ENCODE measurements at regions not wholly inside any gene's neighbourhood (a gene's known extent, or its start where the extent isn't known, plus 50 kb on each side); places are given as distances from the start of the nearest gene placed in this dataset.

GRCh38 chr10:120308589-120308988 lies 148.4 kb upstream of the PLPP4 start:
- DNase-seq (ENCODE audit: low spot score): no peak
- TF ChIP-seq, protein P1, sequence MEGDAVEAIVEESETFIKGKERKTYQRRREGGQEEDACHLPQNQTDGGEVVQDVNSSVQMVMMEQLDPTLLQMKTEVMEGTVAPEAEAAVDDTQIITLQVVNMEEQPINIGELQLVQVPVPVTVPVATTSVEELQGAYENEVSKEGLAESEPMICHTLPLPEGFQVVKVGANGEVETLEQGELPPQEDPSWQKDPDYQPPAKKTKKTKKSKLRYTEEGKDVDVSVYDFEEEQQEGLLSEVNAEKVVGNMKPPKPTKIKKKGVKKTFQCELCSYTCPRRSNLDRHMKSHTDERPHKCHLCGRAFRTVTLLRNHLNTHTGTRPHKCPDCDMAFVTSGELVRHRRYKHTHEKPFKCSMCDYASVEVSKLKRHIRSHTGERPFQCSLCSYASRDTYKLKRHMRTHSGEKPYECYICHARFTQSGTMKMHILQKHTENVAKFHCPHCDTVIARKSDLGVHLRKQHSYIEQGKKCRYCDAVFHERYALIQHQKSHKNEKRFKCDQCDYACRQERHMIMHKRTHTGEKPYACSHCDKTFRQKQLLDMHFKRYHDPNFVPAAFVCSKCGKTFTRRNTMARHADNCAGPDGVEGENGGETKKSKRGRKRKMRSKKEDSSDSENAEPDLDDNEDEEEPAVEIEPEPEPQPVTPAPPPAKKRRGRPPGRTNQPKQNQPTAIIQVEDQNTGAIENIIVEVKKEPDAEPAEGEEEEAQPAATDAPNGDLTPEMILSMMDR (conservative IDR thresholded peaks at IDR 0.05; ENCODE audit: low read length): no peak
- TF ChIP-seq EZH2phosphoT487 (IDR thresholded peaks at IDR 0.05; ENCODE audit: borderline replicate concordance, low read depth, low read length): no peak
- Histone ChIP-seq H3K4me3 (ENCODE audit: low read depth, low read length, poor library complexity, severe bottlenecking) (no peak overlapping the region), H2AFZ (ENCODE audit: low read length) (no peak overlapping the region), H3K4me1 (ENCODE audit: insufficient read depth, low read length, poor library complexity, severe bottlenecking) (no peaks in the 10 kb centered on the region), H4K20me1 (ENCODE audit: insufficient read depth, low read length) (no peaks in the 10 kb centered on the region), H3K9me2 (ENCODE audit: insufficient read depth, low read length) (no peaks in the 10 kb centered on the region), H3K27ac (ENCODE audit: low read depth, low read length, poor library complexity, severe bottlenecking) (no peak overlapping the region), H3K9me3 (ENCODE audit: low read length) (no peaks in the 10 kb centered on the region), H3K4me2 (ENCODE audit: low read length) (no peak overlapping the region), H3K79me2 (ENCODE audit: insufficient read depth, low read depth, low read length) (no peaks in the 10 kb centered on the region), H3K36me3 (ENCODE audit: insufficient read depth, low read length) (no peaks in the 10 kb centered on the region)
- BruUV-seq (replicated peaks): no TSS peak
- POLR2A ChIA-PET: no interaction called here
- CTCF ChIA-PET (ENCODE audit: unreplicated experiment): no interaction called here
- intact Hi-C loops (cut with micrococcal nuclease; ENCODE audit: unreplicated experiment): no loop called here

- ChIA-PET POLR2A (no interaction called here), CTCF (ENCODE audit: unreplicated experiment) (no interaction called here)
- no peak for TF ChIP-seq EZH2phosphoT487 (IDR thresholded peaks at IDR 0.05; ENCODE audit: borderline replicate concordance, low read depth, low read length)
- TF ChIP-seq, protein P1 (conservative IDR thresholded peaks at IDR 0.05; ENCODE audit: low read length): no peak
- Histone ChIP-seq H3K4me1 (ENCODE audit: insufficient read depth, low read length, poor library complexity, severe bottlenecking) (no peaks in the 10 kb centered on the region), H3K9me3 (ENCODE audit: low read length) (no peaks in the 10 kb centered on the region), H3K27ac (ENCODE audit: low read depth, low read length, poor library complexity, severe bottlenecking) (no peak overlapping the region), H3K4me3 (ENCODE audit: low read depth, low read length, poor library complexity, severe bottlenecking) (no peak overlapping the region), H3K36me3 (ENCODE audit: insufficient read depth, low read length) (no peaks in the 10 kb centered on the region), H3K4me2 (ENCODE audit: low read length) (no peak overlapping the region), H2AFZ (ENCODE audit: low read length) (no peak overlapping the region), H3K9me2 (ENCODE audit: insufficient read depth, low read length) (no peaks in the 10 kb centered on the region), H4K20me1 (ENCODE audit: insufficient read depth, low read length) (no peaks in the 10 kb centered on the region), H3K79me2 (ENCODE audit: insufficient read depth, low read depth, low read length) (no peaks in the 10 kb centered on the region)
- intact Hi-C loops (cut with micrococcal nuclease; ENCODE audit: unreplicated experiment): no loop called here
- no TSS peak for BruUV-seq (replicated peaks)
- no peak for DNase-seq (ENCODE audit: low spot score)
Observed at GRCh38 chr10:120313715-120314114, 143.3 kb upstream of the PLPP4 start.

GRCh38 chr10:120314442-120314841 lies 142.6 kb upstream of the PLPP4 start:
- intact Hi-C loops (cut with micrococcal nuclease; ENCODE audit: unreplicated experiment): no loop called here
- H2AFZ ChIP-seq (ENCODE audit: low read length): no peak overlapping the region
- TF ChIP-seq, protein P1 (conservative IDR thresholded peaks at IDR 0.05; ENCODE audit: low read length): no peak
- TF ChIP-seq EZH2phosphoT487 (IDR thresholded peaks at IDR 0.05; ENCODE audit: borderline replicate concordance, low read depth, low read length): no peak
- H4K20me1 ChIP-seq (ENCODE audit: insufficient read depth, low read length): no peaks in the 10 kb centered on the region
- H3K36me3 ChIP-seq (ENCODE audit: insufficient read depth, low read length): no peaks in the 10 kb centered on the region
- BruUV-seq (replicated peaks): no TSS peak
- H3K79me2 ChIP-seq (ENCODE audit: insufficient read depth, low read depth, low read length): no peaks in the 10 kb centered on the region
- no peak overlapping the region for H3K4me3 ChIP-seq (ENCODE audit: low read depth, low read length, poor library complexity, severe bottlenecking)
- no peaks in the 10 kb centered on the region for H3K4me1 ChIP-seq (ENCODE audit: insufficient read depth, low read length, poor library complexity, severe bottlenecking)
- no peak overlapping the region for H3K4me2 ChIP-seq (ENCODE audit: low read length)
- no peak for DNase-seq (ENCODE audit: low spot score)
- H3K9me2 ChIP-seq (ENCODE audit: insufficient read depth, low read length): no peaks in the 10 kb centered on the region
- POLR2A ChIA-PET: interaction anchor here (0.6 kb wide), 1 partner anchor 374 kb away, joined by 3 read pairs; no protein-coding TSS in a partner anchor
- H3K27ac ChIP-seq (ENCODE audit: low read depth, low read length, poor library complexity, severe bottlenecking): no peak overlapping the region
- CTCF ChIA-PET (ENCODE audit: unreplicated experiment): no interaction called here
- H3K9me3 ChIP-seq (ENCODE audit: low read length): no peaks in the 10 kb centered on the region
